HUES6 (cell line): ENCODE measurements at regions not wholly inside any gene's neighbourhood (a gene's known extent, or its start where the extent isn't known, plus 50 kb on each side); places are given as distances from the start of the nearest gene placed in this dataset.

Source experiments
- H3K27ac ChIP-seq: 2 replicates; pipeline ENCODE4 v1.7.0; 2013; ENCODE audit warnings: low read depth, mild to moderate bottlenecking, low read length, inconsistent platforms
- H3K27me3 ChIP-seq: 2 replicates; pipeline ENCODE4 v1.6.1; 2013; ENCODE audit warnings: low read length; ENCODE audit not compliant: control insufficient read depth, insufficient read depth
- H3K36me3 ChIP-seq: 2 replicates; pipeline ENCODE4 v1.6.1; 2013; ENCODE audit warnings: low read length; ENCODE audit not compliant: control insufficient read depth, insufficient read depth
- H3K4me1 ChIP-seq: 2 replicates; pipeline ENCODE4 v1.6.1; 2013; ENCODE audit warnings: low read length; ENCODE audit not compliant: control insufficient read depth, insufficient read depth
- H3K4me3 ChIP-seq: 2 replicates; pipeline ENCODE4 v1.5.1; 2013; ENCODE audit warnings: low read depth, low read length
- H3K9ac ChIP-seq: one replicate; pipeline ENCODE4 v1.6.1; 2013; ENCODE audit warnings: mild to moderate bottlenecking, low read length
- H3K9me3 ChIP-seq: 2 replicates; pipeline ENCODE4 v1.6.1; 2013; ENCODE audit warnings: low read depth, low read length; ENCODE audit not compliant: control insufficient read depth, insufficient read depth

GRCh38 chr1:214899908-214900460, 182.6 kb upstream of the KCNK2 start:
- H3K9me3 ChIP-seq: no peaks in the 10 kb centered on the region
- H3K9ac ChIP-seq: no peak overlapping the region
- no peak overlapping the region for H3K4me3 ChIP-seq
- H3K27ac ChIP-seq: no peak overlapping the region
- H3K36me3 ChIP-seq: no peaks in the 10 kb centered on the region
- no peaks in the 10 kb centered on the region for H3K27me3 ChIP-seq
- H3K4me1 ChIP-seq: no peaks in the 10 kb centered on the region

DNA sequence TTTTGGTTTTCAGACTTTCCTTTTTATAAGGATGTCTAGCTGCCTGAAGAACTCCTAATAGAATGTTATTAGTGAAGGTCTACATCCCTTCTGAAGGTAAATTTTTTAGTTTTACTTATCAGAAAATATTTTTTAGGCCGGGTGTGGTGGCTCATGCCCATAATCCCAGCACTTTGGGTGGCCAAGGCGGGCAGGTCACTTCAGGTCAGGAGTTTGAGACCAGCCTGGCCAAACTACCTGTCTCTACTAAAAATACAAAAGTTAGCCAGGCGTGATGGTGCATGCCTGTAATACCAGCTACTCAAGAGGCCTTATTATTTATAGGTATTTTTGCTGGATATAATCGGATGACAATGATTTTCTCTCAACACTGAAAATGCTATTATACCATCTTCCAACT, 181.9 kb upstream of the KCNK2 start:
- no peaks in the 10 kb centered on the region for H3K36me3 ChIP-seq
- no peaks in the 10 kb centered on the region for H3K9me3 ChIP-seq
- H3K4me3 ChIP-seq: no peak overlapping the region
- no peaks in the 10 kb centered on the region for H3K27me3 ChIP-seq
- H3K27ac ChIP-seq: no peak overlapping the region
- H3K9ac ChIP-seq: no peak overlapping the region
- H3K4me1 ChIP-seq: no peaks in the 10 kb centered on the region

DNA sequence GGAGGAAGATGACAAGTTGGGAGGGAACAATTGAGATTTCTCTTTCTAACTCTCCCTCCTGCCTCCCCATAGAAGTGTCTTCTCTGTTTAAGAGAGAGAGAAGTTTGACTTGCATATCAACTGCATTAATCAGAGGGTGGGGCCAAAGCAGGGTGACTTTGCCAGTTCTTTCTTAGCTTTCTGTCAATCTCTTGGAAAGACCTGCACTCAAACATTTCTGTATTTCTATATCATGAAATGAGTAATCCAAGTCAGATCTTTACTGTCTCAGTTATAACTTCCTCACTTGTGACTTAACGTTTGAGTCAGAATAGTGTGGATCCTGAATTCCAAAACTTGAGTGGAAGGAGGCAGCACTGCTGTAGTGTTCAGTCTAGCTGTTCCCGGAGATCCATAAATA, 180.8 kb upstream of the KCNK2 start:
- H3K9me3 ChIP-seq: no peaks in the 10 kb centered on the region
- H3K4me1 ChIP-seq: no peaks in the 10 kb centered on the region
- H3K9ac ChIP-seq: no peak overlapping the region
- no peaks in the 10 kb centered on the region for H3K27me3 ChIP-seq
- no peak overlapping the region for H3K27ac ChIP-seq
- no peak overlapping the region for H3K4me3 ChIP-seq
- H3K36me3 ChIP-seq: no peaks in the 10 kb centered on the region

GRCh38 chr1:214902636-214903320, 179.8 kb upstream of the KCNK2 start:
- no peak overlapping the region for H3K27ac ChIP-seq
- no peak overlapping the region for H3K9ac ChIP-seq

DNA sequence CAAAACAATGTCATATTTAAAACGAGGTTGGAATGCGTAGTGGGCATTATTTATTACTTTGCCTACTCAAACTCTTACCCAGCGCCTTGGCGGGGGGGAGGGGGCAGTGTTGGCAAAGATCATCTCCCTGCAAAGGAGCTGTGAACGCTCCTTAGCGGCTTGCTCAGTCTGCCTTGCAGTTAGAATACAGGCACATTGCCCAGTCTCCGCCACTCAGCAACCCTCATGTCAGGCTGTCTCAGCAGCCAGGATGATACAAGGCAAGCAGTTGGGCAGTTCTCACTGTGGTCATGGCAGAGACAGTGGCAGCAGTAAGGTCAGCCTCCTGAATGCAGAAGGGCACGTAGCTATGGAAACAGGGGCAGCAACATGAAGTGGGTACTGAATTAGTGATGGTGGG, 170.4 kb upstream of the KCNK2 start:
- no peaks in the 10 kb centered on the region for H3K4me1 ChIP-seq
- no peaks in the 10 kb centered on the region for H3K36me3 ChIP-seq
- H3K4me3 ChIP-seq: no peak overlapping the region
- H3K27me3 ChIP-seq: no peaks in the 10 kb centered on the region
- no peak overlapping the region for H3K27ac ChIP-seq
- no peak overlapping the region for H3K9ac ChIP-seq
- no peaks in the 10 kb centered on the region for H3K9me3 ChIP-seq

More at GRCh38 chr1:214902636-214903320, 179.8 kb upstream of the KCNK2 start:
- Histone ChIP-seq H3K4me1 (no peaks in the 10 kb centered on the region), H3K9me3 (no peaks in the 10 kb centered on the region), H3K4me3 (no peak overlapping the region), H3K27me3 (no peaks in the 10 kb centered on the region), H3K36me3 (no peaks in the 10 kb centered on the region)

- H3K4me1 ChIP-seq: no peaks in the 10 kb centered on the region; the same call in 1 of the 2 replicates
- no peaks in the 10 kb centered on the region for H3K9me3 ChIP-seq
- no peaks in the 10 kb centered on the region for H3K36me3 ChIP-seq
- H3K4me3 ChIP-seq: no peak overlapping the region
- no peaks in the 10 kb centered on the region for H3K27me3 ChIP-seq
- no peak overlapping the region for H3K9ac ChIP-seq
- no peak overlapping the region for H3K27ac ChIP-seq
Observed at GRCh38 chr1:214913966-214914365, 168.6 kb upstream of the KCNK2 start.

- Histone ChIP-seq H3K36me3 (no peaks in the 10 kb centered on the region), H3K9ac (no peak overlapping the region), H3K4me1 (no peaks in the 10 kb centered on the region; the same call in 1 of the 2 replicates), H3K27me3 (no peaks in the 10 kb centered on the region), H3K9me3 (no peaks in the 10 kb centered on the region), H3K27ac (no peak overlapping the region), H3K4me3 (no peak overlapping the region)
Observed at GRCh38 chr1:214917081-214917635, 165.4 kb upstream of the KCNK2 start.

DNA sequence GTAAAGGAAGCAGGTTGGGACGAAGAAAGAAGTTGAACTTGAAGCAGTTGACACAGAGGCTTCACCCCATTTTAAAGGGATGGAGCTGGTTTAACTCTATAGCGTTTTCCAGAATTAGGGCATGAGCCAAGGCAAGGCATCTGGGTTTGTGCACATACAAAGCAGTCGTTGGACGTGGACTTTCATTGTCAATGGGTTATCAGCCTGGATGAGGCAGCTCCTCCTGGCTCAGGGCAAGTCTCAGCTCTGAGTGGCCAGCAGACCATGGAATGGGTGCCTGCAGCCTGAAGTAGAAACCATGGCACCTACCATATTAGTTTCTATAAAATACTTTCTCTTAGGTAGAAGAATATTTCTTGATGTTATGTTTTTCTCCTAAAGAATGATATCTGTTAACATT, 163.8 kb upstream of the KCNK2 start:
- no peak overlapping the region for H3K27ac ChIP-seq
- no peak overlapping the region for H3K9ac ChIP-seq
- no peaks in the 10 kb centered on the region for H3K9me3 ChIP-seq
- H3K27me3 ChIP-seq: no peaks in the 10 kb centered on the region
- no peak overlapping the region for H3K4me3 ChIP-seq
- H3K4me1 ChIP-seq: no peaks in the 10 kb centered on the region; the same call in 1 of the 2 replicates
- H3K36me3 ChIP-seq: no peaks in the 10 kb centered on the region

GRCh38 chr1:214920337-214920736, 162.2 kb upstream of the KCNK2 start:
- Histone ChIP-seq H3K27ac (no peak overlapping the region), H3K9ac (no peak overlapping the region), H3K36me3 (no peaks in the 10 kb centered on the region), H3K4me1 (no peaks in the 10 kb centered on the region; the same call in 1 of the 2 replicates), H3K4me3 (no peak overlapping the region), H3K27me3 (no peaks in the 10 kb centered on the region), H3K9me3 (no peaks in the 10 kb centered on the region)

DNA sequence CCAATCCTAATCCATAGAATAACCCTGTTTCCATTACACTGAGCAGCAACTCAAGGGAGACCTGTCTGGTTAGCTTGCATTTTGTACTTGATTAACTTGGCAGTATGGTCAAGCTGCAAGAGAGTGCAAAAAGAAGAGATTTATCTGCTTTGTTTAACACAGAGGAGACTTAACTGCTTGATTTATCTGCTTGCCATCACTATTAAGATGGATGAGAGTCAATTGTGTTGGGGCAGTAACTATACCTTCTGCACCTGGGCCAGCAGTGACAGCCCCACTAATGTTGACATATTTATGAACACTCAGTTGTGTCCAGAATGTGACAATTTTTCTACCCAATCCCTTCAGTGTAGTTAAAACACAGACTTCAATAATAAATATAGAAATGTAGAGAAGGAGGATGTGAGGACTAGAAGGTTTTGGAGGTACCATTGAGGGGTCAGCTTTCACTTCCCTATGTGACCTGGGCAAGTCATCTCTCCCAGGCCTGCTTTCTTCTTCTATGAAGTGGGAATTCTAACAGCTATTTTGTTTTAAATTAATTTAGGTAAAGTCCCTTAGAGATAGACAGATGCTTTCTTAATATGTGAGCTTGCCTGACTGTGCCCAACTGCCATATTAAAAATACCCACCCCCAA, 159.1 kb upstream of the KCNK2 start:
- H3K36me3 ChIP-seq: no peaks in the 10 kb centered on the region
- H3K4me3 ChIP-seq: no peak overlapping the region
- H3K27me3 ChIP-seq: no peaks in the 10 kb centered on the region
- H3K4me1 ChIP-seq: no peaks in the 10 kb centered on the region
- H3K9ac ChIP-seq: no peak overlapping the region
- H3K27ac ChIP-seq: no peak overlapping the region
- no peaks in the 10 kb centered on the region for H3K9me3 ChIP-seq

- Histone ChIP-seq H3K27ac (no peak overlapping the region), H3K9ac (no peak overlapping the region), H3K36me3 (no peaks in the 10 kb centered on the region), H3K4me3 (no peak overlapping the region), H3K9me3 (no peaks in the 10 kb centered on the region), H3K27me3 (no peaks in the 10 kb centered on the region), H3K4me1 (no peaks in the 10 kb centered on the region)
Observed at GRCh38 chr1:214927796-214928195, 154.7 kb upstream of the KCNK2 start.
